Esophagus squamous epithelium (tissue), 4 donors: ENCODE measurements at regions not wholly inside any gene's neighbourhood (a gene's known extent, or its start where the extent isn't known, plus 50 kb on each side); places are given as distances from the start of the nearest gene placed in this dataset.

Experiments
- CTCF ChIP-seq, 6 experiments: fragments of 450-650 bp in 4 of 6; fragments of 200-600 bp in 2 of 6; sonication (generic) in 2 of 6; IDR thresholded peaks; one replicate each; pipeline ENCODE4 v1.5.1; 2016 to 2019; ENCODE audit warnings: antibody characterized with exemption in 6 of 6, mild to moderate bottlenecking in 4 of 6, moderate library complexity in 4 of 6
- POLR2A ChIP-seq, 4 donors: fragments of 450-650 bp; IDR thresholded peaks; one replicate each; pipeline ENCODE4 v1.6.1; 2017; ENCODE audit warnings: antibody characterized with exemption in 4 of 4, mild to moderate bottlenecking in 4 of 4, moderate library complexity in 3 of 4

GRCh38 chr12:110995615-110996014, 75.2 kb upstream of the MYL2 start:
- TF ChIP-seq POLR2A (IDR thresholded peaks at IDR 0.05) (no peak), CTCF (IDR thresholded peaks at IDR 0.05) (no peak)
